GM18502 (cell line): ENCODE measurements at regions not wholly inside any gene's neighbourhood (a gene's known extent, or its start where the extent isn't known, plus 50 kb on each side); places are given as distances from the start of the nearest gene placed in this dataset.

Source experiments
- ATAC-seq: cut with Tn5 transposase; IDR thresholded peaks from one replicate; pipeline ENCODE4 v1.9.1; 2021; ENCODE audit warnings: mild to moderate bottlenecking; ENCODE audit not compliant: unreplicated experiment, poor library complexity

DNA sequence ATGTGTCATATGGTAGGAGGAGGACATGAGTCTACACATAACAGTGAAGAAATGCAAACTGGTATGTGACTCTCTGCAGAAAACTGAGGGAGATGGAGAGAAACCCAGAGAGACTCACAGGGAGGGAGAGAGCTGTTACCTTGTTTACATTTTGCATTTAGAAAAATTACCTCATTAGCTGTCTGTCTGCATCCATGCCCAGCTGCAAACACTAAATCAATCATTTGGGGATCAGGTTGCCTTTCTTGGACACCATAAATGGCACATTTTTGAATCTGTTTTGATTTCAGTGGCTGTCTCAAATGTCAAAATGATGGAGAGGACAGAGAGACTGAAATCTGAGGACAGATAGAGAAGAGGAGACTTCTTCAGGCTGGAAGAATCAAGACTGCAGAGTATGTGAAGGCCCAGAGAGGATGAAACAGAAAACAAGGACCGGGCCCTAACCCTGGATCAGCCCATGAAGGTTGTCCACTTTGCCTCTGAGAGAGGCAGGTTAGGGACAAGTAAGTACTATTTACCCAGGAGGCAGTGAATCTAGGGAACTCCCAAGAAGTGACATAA, 92.2 kb downstream of the UNC5CL start:
- no peak for ATAC-seq

DNA sequence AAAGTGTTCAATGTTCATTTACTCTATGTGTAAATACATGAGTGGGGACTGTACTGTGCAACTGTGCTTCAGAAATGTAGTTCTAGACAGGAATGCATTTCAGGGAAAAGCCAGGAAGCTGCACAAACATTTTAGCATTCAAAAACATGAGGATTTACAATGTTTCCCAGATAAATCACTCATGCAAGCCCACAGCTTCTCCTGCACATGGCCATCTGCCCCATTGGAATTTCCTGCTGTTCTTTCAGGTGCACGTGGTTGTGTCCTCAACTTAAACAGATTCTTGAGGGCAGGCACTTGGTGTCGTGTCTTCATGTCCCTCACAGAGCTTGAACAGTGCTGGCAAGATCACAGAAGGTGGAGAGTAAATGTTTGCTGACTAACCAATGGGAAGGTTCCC, 101.5 kb downstream of the UNC5CL start:
- ATAC-seq, result no peak

DNA sequence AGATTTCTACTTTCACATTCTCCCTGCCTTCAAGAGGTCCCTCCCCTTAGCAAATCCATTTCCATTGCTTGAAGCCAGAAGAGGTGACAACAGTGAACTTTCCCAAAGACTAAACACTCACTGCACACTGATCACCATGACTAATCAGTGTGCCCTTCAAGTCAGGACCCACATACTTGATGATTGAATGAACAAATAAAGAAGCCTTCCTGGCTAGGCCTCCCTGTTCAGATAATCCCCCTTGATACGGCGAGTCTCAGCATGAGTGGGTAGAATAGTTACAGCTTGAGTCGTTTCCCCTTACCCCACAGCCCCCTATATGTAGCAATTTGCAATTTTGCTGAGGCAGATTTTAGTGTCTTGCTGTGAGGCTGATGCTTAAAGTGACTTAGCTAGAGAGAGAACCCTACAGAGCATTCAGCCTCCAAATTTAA, 102.2 kb downstream of the UNC5CL start:
- no peak for ATAC-seq

DNA sequence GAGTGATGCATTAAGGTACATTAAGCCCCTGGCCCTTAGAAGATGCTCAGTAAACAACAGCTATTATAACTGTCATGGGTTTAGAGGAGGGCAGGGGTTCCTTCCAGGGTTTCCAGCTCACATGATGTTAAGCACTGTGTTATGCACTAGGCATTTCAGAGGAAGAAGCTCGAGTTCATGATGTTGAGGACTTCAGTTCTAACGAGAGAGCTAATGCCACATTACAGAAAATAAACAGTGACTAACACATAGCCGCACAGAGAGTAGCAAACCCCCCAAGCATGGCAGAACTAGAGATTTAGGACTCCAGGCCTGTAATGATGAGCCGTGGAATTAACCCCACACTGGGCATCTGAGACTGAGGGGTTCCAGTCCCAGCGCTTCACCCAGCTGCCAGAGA, 105.2 kb downstream of the UNC5CL start:
- no peak for ATAC-seq

DNA sequence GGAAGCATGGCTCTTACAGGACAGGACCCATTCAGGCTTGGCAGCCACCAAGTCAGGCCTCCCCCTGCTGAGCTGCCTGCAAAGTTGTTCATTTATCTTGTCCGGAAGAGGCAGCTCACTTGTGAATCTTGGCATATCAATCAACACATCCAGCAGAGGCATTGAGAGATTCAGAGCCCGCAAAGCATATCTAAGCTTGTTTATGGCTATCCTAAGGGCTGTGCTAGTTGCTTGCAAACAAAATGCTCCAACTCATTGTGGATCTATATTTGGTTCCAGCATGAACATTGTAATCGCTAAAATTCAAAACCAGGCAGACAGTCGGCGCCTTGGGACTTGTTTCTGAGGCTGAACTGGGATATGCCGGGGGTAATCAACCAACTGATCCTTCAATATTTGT, 106.1 kb downstream of the UNC5CL start:
- no peak for ATAC-seq

DNA sequence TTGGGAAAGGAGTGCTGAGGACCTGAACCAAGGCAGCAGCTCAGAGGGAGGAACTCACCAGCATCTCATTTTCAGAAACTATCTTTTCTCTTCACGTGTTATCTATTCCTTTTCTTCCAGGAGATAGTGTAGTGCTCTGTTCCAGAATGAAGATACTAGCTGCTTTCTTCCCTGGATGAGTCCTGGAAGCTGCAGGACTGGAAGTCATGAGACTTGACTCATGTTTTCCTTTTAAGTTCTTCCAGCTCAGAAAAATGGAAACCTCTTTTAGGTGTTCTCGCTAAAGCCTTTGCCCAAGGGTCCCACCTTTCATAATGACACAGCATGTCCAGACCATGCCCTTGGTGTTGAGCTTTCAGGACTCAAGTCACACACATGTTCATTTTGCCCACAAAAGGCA, 106.7 kb downstream of the UNC5CL start:
- no peak for ATAC-seq

DNA sequence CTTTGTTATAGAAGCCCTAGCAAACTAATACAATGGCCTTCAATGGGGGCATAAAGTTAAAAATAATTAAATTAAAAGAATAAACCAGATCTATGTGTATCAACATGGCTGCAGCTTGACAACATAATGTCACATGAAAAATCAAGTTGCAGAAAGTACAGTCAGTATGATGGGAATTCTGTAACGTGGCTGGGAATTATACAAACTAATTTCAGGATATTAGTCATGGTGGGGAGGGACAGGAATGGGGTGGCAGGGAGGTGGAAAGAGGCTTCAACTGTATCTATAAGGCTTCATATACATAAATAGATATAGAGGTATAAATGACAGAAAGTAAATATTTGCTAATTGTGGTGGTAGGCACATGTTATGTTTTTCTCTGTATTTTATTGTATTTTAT, 107.1 kb downstream of the UNC5CL start:
- no peak for ATAC-seq

DNA sequence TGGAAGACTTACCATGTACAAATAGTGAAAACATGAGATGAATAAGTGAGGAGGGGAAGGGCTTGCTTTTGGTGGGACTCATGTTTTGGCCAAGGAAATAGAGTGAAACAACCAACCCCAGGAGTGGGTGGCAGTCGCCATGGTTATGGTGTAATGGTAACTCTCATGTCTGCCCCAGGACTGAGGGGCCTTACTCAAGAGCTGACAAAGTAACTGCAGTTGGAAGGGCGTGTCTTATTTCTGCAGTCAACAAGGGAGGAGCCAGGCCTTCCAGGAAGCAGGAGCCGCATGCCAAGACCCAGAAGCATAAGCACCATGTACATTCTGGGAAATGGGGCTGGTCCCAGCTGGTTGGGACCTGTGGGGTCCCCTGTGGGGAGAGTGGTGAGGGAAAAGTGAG, 108.5 kb downstream of the UNC5CL start:
- no peak for ATAC-seq

DNA sequence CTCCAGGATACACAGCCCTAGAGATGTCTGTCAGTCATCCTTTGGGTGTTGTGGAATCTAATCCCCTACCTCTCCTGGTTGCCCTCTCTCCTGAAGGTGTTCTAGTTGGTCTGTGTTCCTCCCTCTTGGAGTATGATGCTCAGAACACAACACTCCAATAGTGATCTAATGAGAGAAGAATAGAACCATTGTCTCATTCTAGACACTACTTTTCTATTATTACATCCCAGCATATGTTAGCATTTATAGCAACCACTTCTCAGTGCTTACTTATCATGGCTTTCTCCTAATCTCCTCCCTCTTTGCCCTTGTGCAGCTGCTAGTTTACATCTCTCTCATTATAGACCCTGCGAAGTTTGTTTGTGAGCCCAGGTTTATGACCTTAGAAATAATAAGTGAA, 109.0 kb downstream of the UNC5CL start:
- no peak for ATAC-seq

DNA sequence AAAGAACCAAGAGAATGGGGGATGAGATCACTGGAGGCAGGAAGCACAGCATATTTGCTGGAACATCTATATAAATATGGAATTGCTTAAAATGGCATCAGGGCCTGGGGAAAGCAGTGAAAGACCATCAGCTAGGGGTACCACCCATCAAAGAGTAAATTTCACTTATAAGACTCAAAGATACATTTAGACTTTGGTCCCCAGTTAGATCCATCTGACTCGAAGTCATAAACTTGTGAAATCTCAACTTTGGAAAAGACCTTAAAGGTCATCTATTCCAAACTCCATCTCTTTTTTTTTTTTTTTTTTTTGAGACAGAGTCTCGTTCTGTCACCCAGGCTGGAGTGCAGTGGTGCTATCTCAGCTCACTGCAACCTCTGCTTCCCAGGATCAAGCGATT, 109.8 kb downstream of the UNC5CL start:
- no peak for ATAC-seq

DNA sequence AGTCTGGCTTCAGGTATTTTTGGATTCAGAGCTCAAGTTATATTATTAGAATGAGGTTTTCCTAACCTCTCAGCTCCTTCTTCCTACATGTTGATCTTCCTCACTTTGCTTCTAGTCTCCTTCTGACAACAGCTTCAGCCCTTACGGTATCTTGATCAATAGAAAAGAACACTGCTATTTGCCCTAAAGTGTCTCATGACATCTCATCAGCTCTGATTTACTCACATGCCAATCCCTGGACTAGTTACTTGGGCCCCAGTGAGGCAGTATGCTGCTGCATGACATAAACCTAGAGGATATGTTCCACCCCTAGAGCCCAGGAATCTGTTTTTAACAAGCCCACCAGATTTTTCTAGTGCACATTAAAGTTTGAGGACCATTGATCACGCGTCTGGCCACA, 110.3 kb downstream of the UNC5CL start:
- ATAC-seq, result no peak

DNA sequence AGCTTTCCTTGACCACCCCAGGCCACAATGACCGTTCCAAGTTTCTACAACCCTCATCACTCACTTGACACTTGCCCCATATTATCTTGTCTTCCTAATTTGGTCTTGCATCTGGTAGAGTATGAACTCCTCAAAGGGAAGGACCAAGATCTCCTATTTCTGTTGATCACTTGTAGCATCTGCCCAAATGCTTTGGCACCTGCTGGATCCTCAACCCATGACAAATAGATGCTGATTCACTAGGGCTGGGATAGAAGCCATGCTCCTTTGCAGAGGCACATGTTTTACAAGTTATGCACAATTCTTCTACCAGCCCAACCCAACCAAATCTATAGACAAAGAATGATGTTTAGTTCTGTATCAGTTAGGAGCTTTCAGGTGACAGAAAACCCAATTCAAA, 110.7 kb downstream of the UNC5CL start:
- no peak for ATAC-seq

DNA sequence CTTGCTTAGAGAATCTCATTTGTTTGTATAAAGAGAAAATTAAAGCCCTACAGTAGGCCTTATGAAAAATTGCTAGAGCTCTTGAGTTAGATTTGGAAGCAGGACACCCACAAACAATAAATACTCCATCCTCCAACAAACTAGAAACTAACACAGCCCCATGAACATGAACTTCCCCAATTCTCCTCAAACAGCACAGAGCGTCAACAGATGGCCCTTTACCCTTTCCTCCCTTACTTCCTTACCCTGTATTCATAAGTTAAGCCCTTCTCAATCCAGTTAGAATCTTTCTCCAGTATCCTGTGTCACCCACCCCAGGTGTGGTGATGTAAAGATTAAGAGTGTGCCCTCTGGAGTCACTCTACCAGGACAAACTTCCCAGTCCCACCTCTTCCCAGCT, 113.7 kb downstream of the UNC5CL start:
- ATAC-seq, result no peak

DNA sequence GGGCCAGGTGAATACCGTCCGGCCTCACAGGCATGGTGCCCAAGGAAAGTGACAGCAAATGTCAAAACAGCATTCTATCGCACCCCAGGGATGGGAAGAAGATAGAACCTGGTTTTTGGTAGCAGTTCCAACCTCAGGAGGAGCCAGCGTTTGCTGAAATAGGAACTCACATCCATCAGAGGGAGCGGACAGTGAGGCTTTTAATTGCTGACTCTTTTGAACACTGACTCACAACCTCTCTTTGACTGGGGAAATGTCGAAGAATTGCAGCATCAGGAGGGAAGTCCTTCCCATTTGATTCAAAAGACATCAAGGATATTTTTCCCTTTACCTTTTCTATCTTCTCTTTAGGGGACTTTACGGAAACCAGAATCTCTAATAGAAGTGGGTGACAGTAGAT, 114.2 kb downstream of the UNC5CL start:
- ATAC-seq, result no peak

DNA sequence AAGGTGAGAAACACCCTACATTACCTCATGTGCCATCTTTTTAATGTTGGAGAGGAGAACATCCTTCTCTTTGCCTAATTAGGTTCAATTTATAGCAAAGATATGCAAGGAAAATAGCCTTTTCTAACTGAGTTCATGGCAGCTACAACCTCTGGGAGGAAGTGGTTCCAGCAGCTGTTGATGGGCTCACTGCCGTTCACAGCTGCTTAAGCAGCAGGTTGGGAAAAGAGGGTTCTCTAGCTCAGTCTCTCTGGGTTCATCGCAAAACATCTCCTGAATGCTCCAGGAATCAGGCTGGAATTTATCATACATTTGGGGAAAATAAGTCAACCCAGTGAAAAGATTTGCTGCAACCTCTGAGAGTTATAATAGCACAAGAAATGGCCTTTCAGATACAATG, 115.1 kb downstream of the UNC5CL start:
- no peak for ATAC-seq

DNA sequence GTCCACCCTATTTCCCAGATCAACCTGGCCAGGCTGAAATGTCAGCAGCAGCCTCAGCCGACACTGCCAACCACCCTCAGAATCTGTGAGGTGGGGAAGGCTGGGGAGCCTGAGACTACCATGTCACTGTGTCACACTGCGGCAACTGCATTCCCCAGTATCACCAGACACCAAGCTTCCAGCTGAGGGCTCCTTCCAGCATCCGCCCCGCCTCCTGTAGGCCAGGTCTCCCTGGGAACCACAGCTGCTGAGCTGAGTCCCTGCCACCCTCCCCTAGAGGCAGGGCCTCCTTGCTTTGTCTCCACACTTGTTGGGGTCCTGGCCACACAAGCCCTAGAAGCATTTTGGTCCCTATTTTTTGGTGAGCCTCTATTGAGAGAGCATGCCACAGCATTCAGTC, 115.7 kb downstream of the UNC5CL start:
- ATAC-seq, result no peak

DNA sequence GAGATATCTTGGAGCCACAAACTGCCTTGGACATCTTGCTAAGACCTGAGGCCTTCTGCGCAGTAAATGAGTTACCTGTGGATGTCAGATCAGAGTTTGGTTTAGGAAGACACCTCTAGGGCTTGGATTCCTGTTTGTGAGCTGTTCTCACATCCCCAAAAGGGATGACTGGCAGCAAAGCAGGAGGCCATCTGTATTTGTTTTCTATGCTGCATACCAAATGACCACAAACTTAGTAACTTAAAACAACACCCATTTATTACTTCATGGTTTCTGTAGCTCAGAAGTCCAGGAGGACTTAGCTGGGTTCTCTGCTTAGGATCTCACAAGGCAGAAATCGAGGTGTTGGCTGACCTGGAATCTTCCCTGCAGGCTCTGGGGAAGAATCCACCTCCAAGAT, 116.7 kb downstream of the UNC5CL start:
- no peak for ATAC-seq

DNA sequence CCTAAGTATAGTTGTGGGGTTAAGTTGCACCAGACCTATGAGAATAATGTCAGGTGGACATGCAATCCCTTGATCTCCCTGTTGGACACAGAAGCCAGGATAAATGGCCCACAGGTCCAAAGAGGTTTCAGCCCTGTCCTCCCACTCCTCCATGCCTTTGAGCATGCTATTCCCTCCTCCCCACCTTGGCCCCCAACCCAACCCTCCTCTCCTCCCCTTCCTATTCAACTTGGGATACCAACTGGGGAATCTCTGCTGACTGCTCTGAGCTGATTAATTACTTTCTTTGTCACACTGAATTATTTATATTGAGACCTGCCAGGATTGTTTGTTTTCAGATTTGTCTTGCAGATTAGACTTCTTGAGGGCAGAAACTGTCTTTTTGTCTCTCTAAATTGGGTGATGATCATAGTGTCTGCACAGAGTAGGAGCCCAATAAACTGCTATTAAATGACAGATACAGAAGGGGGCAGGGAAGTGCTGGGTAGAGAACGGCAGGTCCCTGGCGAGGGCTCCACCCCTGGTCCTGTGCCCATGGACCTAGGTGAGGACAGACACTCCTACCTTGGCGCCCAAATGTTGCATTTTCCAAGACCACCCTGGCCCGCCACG, 120.9 kb downstream of the UNC5CL start:
- no peak for ATAC-seq

DNA sequence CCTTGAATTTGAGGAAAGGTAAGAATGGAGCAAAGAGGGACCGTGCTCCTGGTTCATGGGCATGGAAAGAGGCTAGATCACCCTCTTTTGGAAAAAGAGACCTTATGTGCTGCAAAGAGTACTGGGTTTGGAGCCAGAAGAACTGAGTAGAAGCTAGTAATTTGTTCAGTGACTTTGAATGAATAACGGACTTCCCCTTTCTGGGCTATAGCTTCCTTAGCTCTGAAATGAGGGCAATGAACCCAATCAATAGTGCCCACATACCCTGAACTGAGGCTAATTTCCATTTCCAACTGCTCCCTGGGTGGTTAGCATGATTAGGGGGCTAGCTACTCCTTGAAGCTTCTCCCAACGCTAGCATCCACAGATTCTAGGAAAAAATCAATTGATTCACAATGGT, 121.4 kb downstream of the UNC5CL start:
- no peak for ATAC-seq

DNA sequence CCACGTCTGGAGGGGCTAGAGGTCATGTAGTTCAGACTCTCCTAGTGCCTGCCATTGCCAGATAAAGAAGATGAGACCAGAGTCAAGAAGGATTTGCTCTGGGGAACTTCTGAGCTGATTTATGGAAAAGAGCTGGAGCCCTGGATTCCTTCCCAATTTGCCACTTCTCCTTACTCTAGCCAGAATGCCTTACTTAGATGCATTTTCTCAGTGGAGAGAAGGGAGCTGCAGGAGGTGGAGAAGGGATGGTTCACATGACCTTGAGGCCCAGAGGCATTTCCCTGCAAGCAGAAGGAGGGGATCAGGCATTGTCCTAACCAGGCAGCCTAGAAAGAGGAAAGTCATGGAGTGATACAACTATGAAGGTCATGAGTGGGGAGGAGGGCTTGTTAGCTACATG, 122.2 kb downstream of the UNC5CL start:
- ATAC-seq, result no peak

DNA sequence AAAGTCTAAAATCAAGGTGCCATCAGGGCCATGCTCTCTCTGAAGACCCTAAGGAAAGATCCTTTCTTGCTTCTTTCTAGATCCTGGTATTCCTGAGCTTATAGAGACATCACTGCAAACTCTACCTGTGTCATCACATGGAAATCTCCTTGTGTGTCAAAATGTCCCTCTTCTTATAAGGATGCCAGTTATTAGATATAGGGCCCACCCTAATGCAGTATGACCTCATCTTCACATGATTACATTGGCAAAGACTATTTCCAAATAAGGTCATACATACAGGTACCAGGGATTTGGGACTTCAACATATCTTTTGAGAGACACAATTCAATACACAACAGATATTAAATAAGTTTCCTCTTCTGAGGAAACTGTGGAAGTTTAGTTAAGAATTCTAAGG, 123.9 kb downstream of the UNC5CL start:
- no peak for ATAC-seq

DNA sequence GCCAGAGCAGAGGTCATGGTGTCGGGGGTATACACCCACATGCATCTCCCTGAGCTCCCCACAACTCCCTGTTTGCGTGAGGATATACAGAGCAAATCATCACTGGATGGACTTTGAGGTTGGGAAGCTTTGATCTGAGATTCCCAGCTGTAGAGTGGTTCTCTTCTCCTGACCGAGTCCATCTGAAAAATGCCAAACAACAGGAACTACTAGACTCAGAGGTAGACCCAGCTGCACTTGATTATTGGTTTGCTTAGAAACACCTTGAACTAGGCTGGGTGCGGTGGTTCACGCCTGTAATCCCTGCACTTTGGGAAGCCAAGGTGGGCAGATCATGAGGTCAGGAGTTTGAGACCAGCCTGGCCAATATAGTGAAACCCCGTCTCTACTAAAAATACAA, 125.0 kb downstream of the UNC5CL start:
- ATAC-seq, result no peak
